Putamen (tissue), 1 donor: ENCODE measurements at regions not wholly inside any gene's neighbourhood (a gene's known extent, or its start where the extent isn't known, plus 50 kb on each side); places are given as distances from the start of the nearest gene placed in this dataset.

Experiments
- DNase-seq: peaks from one replicate; pipeline ENCODE4 v3.0.0-alpha.2; 2016; ENCODE audit warnings: low spot score

GRCh38 chr11:115848080-115848479, 343.9 kb upstream of the CADM1 start:
- no peak for DNase-seq

GRCh38 chr11:115845872-115846271, 341.7 kb upstream of the CADM1 start:
- DNase-seq: no peak

GRCh38 chr11:115843685-115844084, 339.5 kb upstream of the CADM1 start:
- no peak for DNase-seq

DNA sequence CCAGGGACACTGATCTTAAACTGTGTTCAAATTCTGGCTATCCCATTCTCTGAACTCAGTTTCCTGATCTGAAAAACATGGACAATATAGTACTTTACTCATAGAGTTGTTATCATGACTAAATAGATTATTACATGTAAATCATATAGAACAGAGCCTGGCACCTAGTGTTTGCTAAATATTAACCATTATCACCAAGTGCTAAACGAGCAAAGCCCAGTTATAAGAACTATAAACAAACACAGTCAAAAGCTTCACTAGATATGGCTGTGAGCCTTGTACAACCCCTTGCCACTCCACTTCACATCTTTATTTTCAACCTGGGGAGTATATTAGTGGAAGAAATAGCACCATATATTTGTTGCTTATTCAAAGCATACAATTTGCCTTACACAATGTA, 338.9 kb upstream of the CADM1 start:
- DNase-seq: no peak

DNA sequence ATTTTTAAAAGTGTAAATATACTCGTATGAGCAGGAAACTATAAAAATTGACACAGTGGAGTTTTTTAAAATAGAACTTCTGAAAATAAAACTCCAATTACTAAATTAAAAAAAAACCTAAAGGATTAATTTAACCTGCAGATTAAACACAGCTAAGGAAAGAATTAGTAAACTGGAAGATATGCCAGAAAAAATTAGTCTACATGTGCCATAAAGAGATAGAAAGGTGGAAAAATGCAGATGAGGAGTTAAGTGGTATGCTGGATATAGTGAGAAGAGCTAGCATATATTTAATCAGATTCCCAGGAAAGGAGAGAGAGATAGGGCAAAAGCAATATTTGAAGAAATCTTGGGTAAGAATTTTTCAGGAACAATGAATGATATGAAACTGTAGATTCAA, 315.8 kb upstream of the CADM1 start:
- DNase-seq: no peak

GRCh38 chr11:115819014-115819413, 314.8 kb upstream of the CADM1 start:
- DNase-seq: no peak

- no peak for DNase-seq
Measured at GRCh38 chr11:115817844-115818468, 313.7 kb upstream of the CADM1 start.

- DNase-seq: no peak
Measured at GRCh38 chr11:115808351-115808940, 304.2 kb upstream of the CADM1 start.

GRCh38 chr11:115806056-115806455, 301.8 kb upstream of the CADM1 start:
- no peak for DNase-seq

DNA sequence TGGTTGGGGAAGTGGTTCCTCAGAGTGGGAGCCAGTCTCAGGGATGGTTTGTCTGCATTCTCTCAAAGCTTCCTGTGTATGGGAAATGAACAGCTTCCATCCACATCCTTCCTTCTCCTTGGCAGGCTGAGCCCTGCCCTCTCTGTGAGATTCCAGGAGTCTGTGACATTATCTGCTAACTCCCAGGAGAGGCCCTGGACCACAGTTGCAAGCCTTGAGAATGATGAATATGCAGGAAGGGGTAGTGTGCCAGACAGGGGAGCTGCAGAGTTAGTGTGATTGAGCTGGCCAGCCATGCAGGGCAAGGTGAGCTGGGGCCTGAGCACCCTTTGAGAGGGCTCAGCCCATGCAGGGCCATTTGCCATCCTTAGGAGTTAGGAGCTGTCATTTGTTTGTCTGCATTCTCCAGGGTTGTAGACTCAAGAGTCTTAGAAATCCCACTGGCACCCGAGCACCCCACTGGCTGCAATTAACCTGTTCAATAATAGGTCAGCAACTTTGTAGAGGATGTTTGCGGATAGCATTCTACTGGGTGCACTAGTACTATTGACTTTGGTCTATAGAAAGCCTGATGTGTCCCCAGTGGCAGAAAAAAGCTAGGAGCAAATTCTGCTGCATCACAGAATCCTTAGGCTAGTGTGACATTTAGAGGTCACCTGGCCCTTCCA, 299.0 kb upstream of the CADM1 start:
- no peak for DNase-seq

DNA sequence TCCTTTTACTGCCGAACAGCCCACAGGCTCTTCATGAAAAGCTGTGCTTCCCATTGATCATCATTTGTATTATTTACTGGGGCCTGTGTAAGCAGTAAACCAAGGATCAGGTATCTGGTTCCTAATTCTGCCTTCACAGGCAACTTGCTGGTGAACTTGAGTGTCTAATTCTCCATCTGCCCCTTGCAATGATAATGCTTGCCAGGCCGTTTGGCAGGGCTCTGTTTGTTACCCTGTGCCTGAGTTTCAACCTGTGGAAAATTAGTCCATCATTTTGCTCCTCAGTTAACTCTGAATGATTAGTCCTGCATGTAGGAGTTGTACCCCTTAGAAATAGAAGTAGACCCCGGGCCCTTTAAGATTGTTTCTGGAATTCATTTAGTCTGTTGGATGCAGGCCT, 298.4 kb upstream of the CADM1 start:
- no peak for DNase-seq

- DNase-seq: no peak
Measured at GRCh38 chr11:115792903-115793302, 288.7 kb upstream of the CADM1 start.

DNA sequence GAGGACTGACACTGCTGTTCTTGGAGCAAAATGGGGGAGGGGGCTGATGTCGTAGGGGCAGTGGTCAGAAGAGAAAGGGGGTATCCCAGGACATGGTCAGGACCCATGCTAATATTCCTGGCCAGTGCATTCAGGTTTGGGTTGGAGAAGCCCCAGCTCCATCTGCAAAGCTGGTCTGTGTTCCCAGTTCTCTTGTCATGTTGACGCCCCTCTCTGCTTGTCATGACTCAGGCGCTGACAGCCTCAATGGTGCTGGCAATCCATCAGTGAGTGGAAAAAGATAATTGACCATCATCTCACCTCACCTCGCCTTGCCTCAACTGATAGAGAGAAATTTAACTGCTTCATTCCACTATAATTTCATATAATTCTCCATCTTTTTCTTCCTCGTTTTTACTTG, 283.1 kb upstream of the CADM1 start:
- no peak for DNase-seq

- DNase-seq: no peak
Measured at GRCh38 chr11:115784796-115785521, 280.7 kb upstream of the CADM1 start.

GRCh38 chr11:115780646-115781362, 276.6 kb upstream of the CADM1 start:
- DNase-seq: no peak

DNA sequence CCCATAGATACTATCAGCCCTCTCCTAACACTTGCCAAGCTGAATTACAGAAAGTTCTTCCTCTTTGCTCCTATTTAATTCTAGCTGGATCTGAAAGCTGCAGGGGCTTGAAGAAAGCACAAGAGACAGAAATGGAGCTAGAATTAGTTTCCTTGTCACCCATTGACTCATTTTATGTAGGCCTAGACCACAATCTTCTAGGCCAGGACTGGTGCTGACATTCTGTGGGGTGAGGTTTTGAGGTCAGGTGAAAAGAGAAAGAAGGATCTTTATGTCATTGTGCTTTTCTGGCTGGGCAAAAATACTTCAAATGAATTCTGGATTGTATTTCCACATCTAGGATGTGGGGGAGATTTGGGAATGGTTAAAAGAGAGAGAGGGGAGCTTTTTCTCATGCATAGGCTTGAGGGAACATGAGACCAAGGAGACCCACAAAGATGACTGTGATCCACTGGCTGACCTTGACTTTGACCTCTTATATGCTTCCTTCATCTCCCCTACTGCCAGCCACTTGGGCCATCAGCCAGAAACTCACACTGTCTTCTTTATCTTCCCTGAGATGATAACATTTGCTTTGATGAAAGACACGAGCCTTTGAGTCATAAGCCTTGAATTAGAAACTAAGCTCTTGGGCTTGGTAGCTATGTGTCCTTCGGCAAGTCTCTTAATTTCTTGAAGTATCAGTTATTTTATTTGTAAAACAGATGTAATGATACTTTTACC, 274.9 kb upstream of the CADM1 start:
- DNase-seq: no peak

- no peak for DNase-seq
Measured at GRCh38 chr11:115776916-115777315, 272.7 kb upstream of the CADM1 start.

- DNase-seq: no peak
Measured at GRCh38 chr11:115775846-115776245, 271.6 kb upstream of the CADM1 start.

- no peak for DNase-seq
Measured at GRCh38 chr11:115774756-115775155, 270.5 kb upstream of the CADM1 start.

DNA sequence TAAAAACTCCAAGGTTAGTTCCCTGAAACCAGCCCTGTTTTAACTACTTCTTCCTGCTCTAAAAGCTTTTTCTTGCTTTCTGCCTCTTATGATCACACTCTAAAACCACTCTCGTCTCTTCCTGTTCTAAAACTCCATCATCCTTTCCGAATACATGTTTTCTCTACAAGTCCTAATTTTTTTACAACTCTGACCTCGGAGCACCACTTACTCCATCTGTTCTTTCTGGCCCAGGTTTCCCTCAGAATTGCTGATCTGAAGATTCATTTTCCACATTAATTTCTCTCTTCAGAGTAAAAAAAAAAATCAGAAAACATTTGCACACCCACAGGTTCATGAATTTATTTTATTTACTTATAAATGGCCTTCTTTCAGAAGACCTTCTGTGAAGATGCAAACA, 265.7 kb upstream of the CADM1 start:
- no peak for DNase-seq

GRCh38 chr11:115767883-115768282, 263.7 kb upstream of the CADM1 start:
- no peak for DNase-seq
